Esophagus muscularis mucosa (tissue), 2 donors: ENCODE measurements at regions not wholly inside any gene's neighbourhood (a gene's known extent, or its start where the extent isn't known, plus 50 kb on each side); places are given as distances from the start of the nearest gene placed in this dataset.

Source experiments
- POLR2A ChIP-seq: fragments of 450-650 bp; IDR thresholded peaks from one replicate; pipeline ENCODE4 v1.6.1; 2017; ENCODE audit warnings: antibody characterized with exemption, moderate library complexity, mild to moderate bottlenecking, low read depth
- POLR2AphosphoS5 ChIP-seq, 2 donors: sonication (generic); formaldehyde crosslinking; IDR thresholded peaks; one replicate each; pipeline ENCODE4 v1.6.1; 2017; ENCODE audit warnings: antibody characterized with exemption in 2 of 2

DNA sequence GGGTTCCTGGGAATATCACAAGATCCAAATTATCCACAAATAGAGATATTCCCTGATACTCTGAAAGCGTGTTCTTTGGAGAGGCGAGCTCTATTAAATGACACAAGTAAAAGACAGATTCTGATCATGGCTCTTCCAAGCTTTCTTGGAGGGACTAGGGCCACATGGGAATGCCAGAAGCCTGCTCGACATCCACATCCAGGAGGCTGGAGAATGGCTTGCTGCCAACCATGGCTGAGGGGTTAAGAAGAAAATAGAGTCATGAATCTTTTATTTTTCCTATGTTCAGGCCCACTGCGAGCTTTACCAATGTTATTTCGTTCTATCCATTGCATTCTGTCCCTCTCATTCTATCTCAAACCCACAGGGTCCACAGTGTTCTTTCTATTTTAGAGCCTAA, 1018.0 kb upstream of the CELF2 start:
- TF ChIP-seq POLR2A (no peak), POLR2AphosphoS5 (IDR thresholded peaks at IDR 0.05) (no peak)
